Prostate gland (tissue), 2 donors: ENCODE measurements at regions not wholly inside any gene's neighbourhood (a gene's known extent, or its start where the extent isn't known, plus 50 kb on each side); places are given as distances from the start of the nearest gene placed in this dataset.

ENCODE experiments used
- CTCF ChIP-seq, 4 experiments: fragments of 200-600 bp in 2 of 4; fragments of 450-650 bp in 2 of 4; sonication (generic) in 2 of 4; IDR thresholded peaks; 1 replicate in 3 of 4; 2 replicates in 1 of 4; pipeline ENCODE4 v1.5.1; 2016 to 2019; ENCODE audit warnings: antibody characterized with exemption in 4 of 4, mild to moderate bottlenecking in 2 of 4, moderate library complexity in 2 of 4
- POLR2AphosphoS5 ChIP-seq: sonication (generic); formaldehyde crosslinking; IDR thresholded peaks from one replicate; pipeline ENCODE4 v1.6.1; 2017; ENCODE audit warnings: antibody characterized with exemption

GRCh38 chr10:29856295-29856694 lies 203.1 kb downstream of the JCAD start:
- no peak for TF ChIP-seq CTCF (IDR thresholded peaks at IDR 0.05)
- no peak for TF ChIP-seq POLR2AphosphoS5
